HEK293 (cell line): ENCODE measurements at regions not wholly inside any gene's neighbourhood (a gene's known extent, or its start where the extent isn't known, plus 50 kb on each side); places are given as distances from the start of the nearest gene placed in this dataset.

Experiments
- CTCF ChIP-seq: fragments of 450-650 bp; formaldehyde crosslinking; IDR thresholded peaks from 2 replicates; pipeline ENCODE4 v1.5.1; 2016; ENCODE audit warnings: missing biosample characterization, missing genetic modification characterization
- ZNF155 ChIP-seq: fragments of 450-650 bp; formaldehyde crosslinking; IDR thresholded peaks from 2 replicates; pipeline ENCODE4 v1.5.1; 2016; ENCODE audit warnings: missing biosample characterization, missing genetic modification characterization
- ZNF350 ChIP-seq: fragments of 450-650 bp; formaldehyde crosslinking; IDR thresholded peaks from 2 replicates; pipeline ENCODE4 v1.5.0; 2017; ENCODE audit warnings: missing biosample characterization, mild to moderate bottlenecking, missing genetic modification characterization

GRCh38 chr18:6595666-6596065 is 133.8 kb upstream of the ARHGAP28 start:
- TF ChIP-seq CTCF (no peak), ZNF155 (tag by site-specific recombination) (no peak), ZNF350 (tag by site-specific recombination) (no peak)
